RWPE2 (cell line): ENCODE measurements at regions not wholly inside any gene's neighbourhood (a gene's known extent, or its start where the extent isn't known, plus 50 kb on each side); places are given as distances from the start of the nearest gene placed in this dataset.

Source experiments
- ATAC-seq: fragments of 200-7000 bp; cut with Tn5 transposase; 3 replicates; pipeline ENCODE4 v1.9.1; 2021; ENCODE audit warnings: low read depth
- DNase-seq: peaks from one replicate; pipeline ENCODE4 v3.0.0-alpha.2; 2020; ENCODE audit warnings: low spot score
- H3K27ac ChIP-seq: fragments of 450-650 bp; 2 replicates; pipeline ENCODE4 v1.5.1; 2017; ENCODE audit warnings: mild to moderate bottlenecking; ENCODE audit not compliant: poor library complexity, severe bottlenecking
- H3K27me3 ChIP-seq: fragments of 250-450 bp; sonication (Bioruptor Pico); 2 replicates; pipeline ENCODE4 v1.5.1; 2021; ENCODE audit warnings: mild to moderate bottlenecking, moderate library complexity; ENCODE audit not compliant: insufficient read depth, poor library complexity, severe bottlenecking
- H3K36me3 ChIP-seq: fragments of 250-450 bp; sonication (Bioruptor Pico); 2 replicates; pipeline ENCODE4 v1.5.1; 2020; ENCODE audit warnings: low read depth, mild to moderate bottlenecking, moderate library complexity
- H3K4me1 ChIP-seq: fragments of 250-450 bp; sonication (Bioruptor Pico); 2 replicates; pipeline ENCODE4 v1.5.1; 2021; ENCODE audit warnings: mild to moderate bottlenecking, moderate library complexity; ENCODE audit not compliant: insufficient read depth, poor library complexity, severe bottlenecking
- H3K4me3 ChIP-seq: fragments of 250-450 bp; sonication (Bioruptor Pico); 2 replicates; pipeline ENCODE4 v1.5.1; 2021; ENCODE audit warnings: mild to moderate bottlenecking, moderate library complexity; ENCODE audit not compliant: severe bottlenecking
- H3K9me3 ChIP-seq: fragments of 250-450 bp; sonication (Bioruptor Pico); 2 replicates; pipeline ENCODE4 v1.5.1; 2021; ENCODE audit warnings: mild to moderate bottlenecking, moderate library complexity; ENCODE audit not compliant: severe bottlenecking
- CTCF ChIP-seq: fragments of 450-650 bp; IDR thresholded peaks from one replicate; pipeline ENCODE4 v1.5.1; 2017; ENCODE audit warnings: mild to moderate bottlenecking, moderate library complexity; ENCODE audit not compliant: poor library complexity, severe bottlenecking

- Histone ChIP-seq H3K4me3 (no peak overlapping the region), H3K27ac (no peak overlapping the region), H3K9me3 (no peaks in the 10 kb centered on the region), H3K36me3 (no peaks in the 10 kb centered on the region), H3K4me1 (no peaks in the 10 kb centered on the region), H3K27me3 (no peaks in the 10 kb centered on the region)
- TF ChIP-seq CTCF, result no peak
- no peak for ATAC-seq
- no peak for DNase-seq
These were observed 950.6 kb downstream of the TYW1 start for GRCh38 chr7:67947191-67947590.

GRCh38 chr7:67947646-67948045 lies 951.0 kb downstream of the TYW1 start:
- no peaks in the 10 kb centered on the region for H3K9me3 ChIP-seq
- no peak overlapping the region for H3K4me3 ChIP-seq
- no peak overlapping the region for H3K27ac ChIP-seq
- no peaks in the 10 kb centered on the region for H3K27me3 ChIP-seq
- no peak for ATAC-seq
- DNase-seq, result no peak
- H3K36me3 ChIP-seq, result no peaks in the 10 kb centered on the region
- H3K4me1 ChIP-seq, result no peaks in the 10 kb centered on the region
- no peak for TF ChIP-seq CTCF

GRCh38 chr7:67950321-67951083 lies 953.9 kb downstream of the TYW1 start:
- ATAC-seq (no peak), DNase-seq (no peak)
- Histone ChIP-seq H3K36me3 (no peaks in the 10 kb centered on the region), H3K27me3 (no peaks in the 10 kb centered on the region), H3K27ac (no peak overlapping the region), H3K9me3 (no peaks in the 10 kb centered on the region), H3K4me3 (no peak overlapping the region), H3K4me1 (no peaks in the 10 kb centered on the region)
- TF ChIP-seq CTCF, result no peak

GRCh38 chr7:67955061-67955460 lies 958.4 kb downstream of the TYW1 start:
- no peak overlapping the region for H3K4me3 ChIP-seq
- no peaks in the 10 kb centered on the region for H3K36me3 ChIP-seq
- no peak overlapping the region for H3K27ac ChIP-seq
- DNase-seq, result no peak
- no peaks in the 10 kb centered on the region for H3K27me3 ChIP-seq
- H3K9me3 ChIP-seq, result no peaks in the 10 kb centered on the region
- no peak for ATAC-seq
- no peak for TF ChIP-seq CTCF
- H3K4me1 ChIP-seq, result no peaks in the 10 kb centered on the region

DNA sequence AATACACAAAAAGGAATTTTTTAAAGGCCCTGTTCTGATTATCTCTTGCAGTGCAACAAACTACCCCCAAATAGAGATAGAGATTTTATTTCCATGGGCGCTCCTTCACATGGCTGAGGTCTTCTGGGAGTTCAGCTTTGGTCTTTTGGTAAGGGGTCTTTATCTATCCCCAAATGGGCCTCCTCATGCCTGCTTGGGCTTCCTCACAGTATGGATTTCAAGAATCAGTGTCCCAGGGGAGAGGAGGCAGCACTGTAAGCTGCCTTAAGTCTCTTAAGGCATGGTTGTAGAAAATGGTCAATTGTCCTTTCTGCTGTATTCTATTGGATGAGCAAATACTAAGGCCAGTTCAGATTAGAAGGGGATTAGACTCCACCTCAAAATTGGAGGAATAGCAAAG lies 966.2 kb downstream of the TYW1 start:
- no peaks in the 10 kb centered on the region for H3K4me1 ChIP-seq
- DNase-seq, result no peak
- no peak overlapping the region for H3K4me3 ChIP-seq
- no peaks in the 10 kb centered on the region for H3K9me3 ChIP-seq
- H3K27ac ChIP-seq, result no peak overlapping the region
- H3K27me3 ChIP-seq, result no peaks in the 10 kb centered on the region
- no peak for TF ChIP-seq CTCF
- no peak for ATAC-seq
- no peaks in the 10 kb centered on the region for H3K36me3 ChIP-seq
